GM23338 (cell line): ENCODE measurements at regions not wholly inside any gene's neighbourhood (a gene's known extent, or its start where the extent isn't known, plus 50 kb on each side); places are given as distances from the start of the nearest gene placed in this dataset.

ENCODE experiments used
- ATAC-seq: fragments of 200-7000 bp; cut with Tn5 transposase; 3 replicates; pipeline ENCODE4 v1.9.1; 2020
- DNase-seq: peaks from one replicate; pipeline ENCODE4 v3.0.0-alpha.2; 2015; ENCODE audit warnings: low spot score
- H2AFZ ChIP-seq: fragments of 200-600 bp; sonication (generic); 2 replicates; pipeline ENCODE4 v1.8.0; 2016; ENCODE audit warnings: antibody characterized with exemption, mild to moderate bottlenecking, moderate library complexity
- H3F3A ChIP-seq: fragments of 200-600 bp; sonication (generic); replicated peaks from 2 replicates; pipeline ENCODE4 v1.8.0; 2017; ENCODE audit warnings: antibody characterized with exemption, mixed run types, low read depth
- H3K27ac ChIP-seq: fragments of 200-600 bp; sonication (generic); 2 replicates; pipeline ENCODE4 v1.6.1; 2016; ENCODE audit warnings: low read depth
- H3K27me3 ChIP-seq: fragments of 200-600 bp; sonication (generic); 2 replicates; pipeline ENCODE4 v1.8.0; 2016; ENCODE audit warnings: mild to moderate bottlenecking, mixed run types, moderate library complexity; ENCODE audit not compliant: insufficient read depth
- H3K36me3 ChIP-seq: fragments of 200-600 bp; sonication (generic); 2 replicates; pipeline ENCODE4 v1.8.0; 2016; ENCODE audit warnings: mild to moderate bottlenecking; ENCODE audit not compliant: insufficient read depth
- H3K4me1 ChIP-seq: fragments of 200-600 bp; sonication (generic); 2 replicates; pipeline ENCODE4 v1.8.0; 2016; ENCODE audit warnings: mild to moderate bottlenecking, moderate library complexity; ENCODE audit not compliant: insufficient read depth
- H3K4me2 ChIP-seq: fragments of 200-600 bp; sonication (generic); 2 replicates; pipeline ENCODE4 v1.7.1; 2017; ENCODE audit warnings: mixed run types
- H3K4me3 ChIP-seq: fragments of 200-600 bp; sonication (generic); 2 replicates; pipeline ENCODE4 v1.6.1; 2016; ENCODE audit warnings: mixed run types
- H3K79me2 ChIP-seq: fragments of 200-600 bp; sonication (generic); replicated peaks from 2 replicates; pipeline ENCODE4 v1.8.0; 2017; ENCODE audit warnings: mild to moderate bottlenecking; ENCODE audit not compliant: insufficient read depth
- H3K9me2 ChIP-seq: fragments of 200-600 bp; sonication (generic); 2 replicates; pipeline ENCODE4 v1.8.0; 2017; ENCODE audit not compliant: insufficient read depth
- H4K20me1 ChIP-seq: fragments of 200-600 bp; sonication (generic); replicated peaks from 2 replicates; pipeline ENCODE4 v1.8.0; 2017; ENCODE audit warnings: mild to moderate bottlenecking; ENCODE audit not compliant: insufficient read depth
- H3K27ac Mint-ChIP-seq: 2 replicates; pipeline ENCODE4 v1.8.0; 2020; ENCODE audit warnings: inconsistent platforms, mild to moderate bottlenecking, moderate library complexity, mixed read lengths
- H3K27me3 Mint-ChIP-seq: 3 replicates; pipeline ENCODE4 v1.8.0; 2022; ENCODE audit warnings: low read depth, mild to moderate bottlenecking, moderate library complexity, mixed read lengths, inconsistent platforms; ENCODE audit not compliant: insufficient read depth, poor library complexity
- H3K36me3 Mint-ChIP-seq: 3 replicates; pipeline ENCODE4 v1.8.0; 2021; ENCODE audit warnings: low read depth, mild to moderate bottlenecking, inconsistent platforms, moderate library complexity, mixed read lengths
- H3K4me1 Mint-ChIP-seq: 3 replicates; pipeline ENCODE4 v1.8.0; 2020; ENCODE audit warnings: mild to moderate bottlenecking, inconsistent platforms, mixed read lengths
- H3K4me3 Mint-ChIP-seq: 3 replicates; pipeline ENCODE4 v1.8.0; 2021; ENCODE audit warnings: moderate library complexity, mild to moderate bottlenecking, inconsistent platforms, mixed read lengths
- H3K9me3 Mint-ChIP-seq: 3 replicates; pipeline ENCODE4 v1.8.0; 2020; ENCODE audit warnings: moderate library complexity, mild to moderate bottlenecking, inconsistent platforms, mixed read lengths
- EZH2phosphoT487 ChIP-seq: fragments of 200-600 bp; sonication (generic); IDR thresholded peaks from one replicate; pipeline ENCODE4 v1.8.1; 2018; ENCODE audit warnings: antibody characterized with exemption; ENCODE audit not compliant: unreplicated experiment
- JUNB ChIP-seq: IDR thresholded peaks from one replicate; pipeline ENCODE4 v1.6.1; 2016; ENCODE audit warnings: antibody characterized with exemption; ENCODE audit not compliant: unreplicated experiment
- POLR2AphosphoS5 ChIP-seq: IDR thresholded peaks from 2 replicates; pipeline ENCODE4 v1.6.1; 2016; ENCODE audit warnings: antibody characterized with exemption, low read depth
- STAT1 ChIP-seq: IDR thresholded peaks from one replicate; pipeline ENCODE4 v1.6.1; 2016; ENCODE audit warnings: antibody characterized with exemption; ENCODE audit not compliant: unreplicated experiment
- ZNF331 ChIP-seq: fragments of 250-450 bp; sonication (Bioruptor Pico); IDR thresholded peaks from 2 replicates; pipeline ENCODE4 v1.5.0; 2020; ENCODE audit warnings: low read depth, mild to moderate bottlenecking, moderate library complexity
- TF ChIP-seq, protein P1 (sequence below): fragments of 250-450 bp; sonication (Bioruptor Pico); IDR thresholded peaks from 2 replicates; pipeline ENCODE4 v1.5.0; 2020; ENCODE audit warnings: mild to moderate bottlenecking, moderate library complexity
- TF ChIP-seq, protein P2 (sequence below): IDR thresholded peaks from 2 replicates; pipeline ENCODE4 v1.6.1; 2016; ENCODE audit warnings: antibody characterized with exemption
- TF ChIP-seq, protein P3 (sequence below), 2 experiments: fragments of 200-600 bp in 1 of 2; sonication (generic) in 1 of 2; conservative IDR thresholded peaks; 2 replicates each; pipeline versions ENCODE4 v1.5.1 to v1.6.1; 2016 to 2017; ENCODE audit warnings: antibody characterized with exemption in 2 of 2, low read depth in 2 of 2, mild to moderate bottlenecking in 2 of 2, moderate library complexity in 1 of 2

DNA sequence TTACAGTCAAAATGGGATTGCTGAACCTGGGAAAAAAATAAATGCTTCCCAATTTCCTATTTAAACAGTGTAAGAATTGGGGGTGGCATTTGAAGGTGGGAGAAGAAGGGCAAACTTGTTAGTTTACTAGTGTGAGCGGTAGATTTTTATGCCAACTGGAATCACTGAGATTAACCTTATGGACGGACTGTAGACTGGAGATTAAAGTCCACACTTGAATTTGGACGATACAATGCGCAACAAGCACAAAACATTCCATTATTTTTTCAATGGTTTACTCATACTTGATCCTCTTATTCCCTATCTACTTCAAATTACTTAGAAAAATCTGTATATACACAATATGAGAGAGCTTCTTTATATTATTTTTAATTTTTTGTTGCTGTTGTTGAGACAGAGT, 269.6 kb upstream of the KLF14 start (continued):
- TF ChIP-seq, protein P1, sequence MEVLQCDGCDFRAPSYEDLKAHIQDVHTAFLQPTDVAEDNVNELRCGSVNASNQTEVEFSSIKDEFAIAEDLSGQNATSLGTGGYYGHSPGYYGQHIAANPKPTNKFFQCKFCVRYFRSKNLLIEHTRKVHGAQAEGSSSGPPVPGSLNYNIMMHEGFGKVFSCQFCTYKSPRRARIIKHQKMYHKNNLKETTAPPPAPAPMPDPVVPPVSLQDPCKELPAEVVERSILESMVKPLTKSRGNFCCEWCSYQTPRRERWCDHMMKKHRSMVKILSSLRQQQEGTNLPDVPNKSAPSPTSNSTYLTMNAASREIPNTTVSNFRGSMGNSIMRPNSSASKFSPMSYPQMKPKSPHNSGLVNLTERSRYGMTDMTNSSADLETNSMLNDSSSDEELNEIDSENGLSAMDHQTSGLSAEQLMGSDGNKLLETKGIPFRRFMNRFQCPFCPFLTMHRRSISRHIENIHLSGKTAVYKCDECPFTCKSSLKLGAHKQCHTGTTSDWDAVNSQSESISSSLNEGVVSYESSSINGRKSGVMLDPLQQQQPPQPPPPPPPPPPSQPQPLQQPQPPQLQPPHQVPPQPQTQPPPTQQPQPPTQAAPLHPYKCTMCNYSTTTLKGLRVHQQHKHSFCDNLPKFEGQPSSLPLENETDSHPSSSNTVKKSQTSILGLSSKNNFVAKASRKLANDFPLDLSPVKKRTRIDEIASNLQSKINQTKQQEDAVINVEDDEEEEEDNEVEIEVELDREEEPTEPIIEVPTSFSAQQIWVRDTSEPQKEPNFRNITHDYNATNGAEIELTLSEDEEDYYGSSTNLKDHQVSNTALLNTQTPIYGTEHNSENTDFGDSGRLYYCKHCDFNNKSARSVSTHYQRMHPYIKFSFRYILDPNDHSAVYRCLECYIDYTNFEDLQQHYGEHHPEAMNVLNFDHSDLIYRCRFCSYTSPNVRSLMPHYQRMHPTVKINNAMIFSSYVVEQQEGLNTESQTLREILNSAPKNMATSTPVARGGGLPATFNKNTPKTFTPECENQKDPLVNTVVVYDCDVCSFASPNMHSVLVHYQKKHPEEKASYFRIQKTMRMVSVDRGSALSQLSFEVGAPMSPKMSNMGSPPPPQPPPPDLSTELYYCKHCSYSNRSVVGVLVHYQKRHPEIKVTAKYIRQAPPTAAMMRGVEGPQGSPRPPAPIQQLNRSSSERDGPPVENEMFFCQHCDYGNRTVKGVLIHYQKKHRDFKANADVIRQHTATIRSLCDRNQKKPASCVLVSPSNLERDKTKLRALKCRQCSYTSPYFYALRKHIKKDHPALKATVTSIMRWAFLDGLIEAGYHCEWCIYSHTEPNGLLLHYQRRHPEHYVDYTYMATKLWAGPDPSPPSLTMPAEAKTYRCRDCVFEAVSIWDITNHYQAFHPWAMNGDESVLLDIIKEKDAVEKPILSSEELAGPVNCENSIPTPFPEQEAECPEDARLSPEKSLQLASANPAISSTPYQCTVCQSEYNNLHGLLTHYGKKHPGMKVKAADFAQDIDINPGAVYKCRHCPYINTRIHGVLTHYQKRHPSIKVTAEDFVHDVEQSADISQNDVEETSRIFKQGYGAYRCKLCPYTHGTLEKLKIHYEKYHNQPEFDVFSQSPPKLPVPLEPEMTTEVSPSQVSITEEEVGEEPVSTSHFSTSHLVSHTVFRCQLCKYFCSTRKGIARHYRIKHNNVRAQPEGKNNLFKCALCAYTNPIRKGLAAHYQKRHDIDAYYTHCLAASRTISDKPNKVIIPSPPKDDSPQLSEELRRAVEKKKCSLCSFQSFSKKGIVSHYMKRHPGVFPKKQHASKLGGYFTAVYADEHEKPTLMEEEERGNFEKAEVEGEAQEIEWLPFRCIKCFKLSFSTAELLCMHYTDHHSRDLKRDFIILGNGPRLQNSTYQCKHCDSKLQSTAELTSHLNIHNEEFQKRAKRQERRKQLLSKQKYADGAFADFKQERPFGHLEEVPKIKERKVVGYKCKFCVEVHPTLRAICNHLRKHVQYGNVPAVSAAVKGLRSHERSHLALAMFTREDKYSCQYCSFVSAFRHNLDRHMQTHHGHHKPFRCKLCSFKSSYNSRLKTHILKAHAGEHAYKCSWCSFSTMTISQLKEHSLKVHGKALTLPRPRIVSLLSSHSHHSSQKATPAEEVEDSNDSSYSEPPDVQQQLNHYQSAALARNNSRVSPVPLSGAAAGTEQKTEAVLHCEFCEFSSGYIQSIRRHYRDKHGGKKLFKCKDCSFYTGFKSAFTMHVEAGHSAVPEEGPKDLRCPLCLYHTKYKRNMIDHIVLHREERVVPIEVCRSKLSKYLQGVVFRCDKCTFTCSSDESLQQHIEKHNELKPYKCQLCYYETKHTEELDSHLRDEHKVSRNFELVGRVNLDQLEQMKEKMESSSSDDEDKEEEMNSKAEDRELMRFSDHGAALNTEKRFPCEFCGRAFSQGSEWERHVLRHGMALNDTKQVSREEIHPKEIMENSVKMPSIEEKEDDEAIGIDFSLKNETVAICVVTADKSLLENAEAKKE (CRISPR knock-in tag) = no peak
- TF ChIP-seq POLR2AphosphoS5 (no peak), EZH2phosphoT487 (no peak)
- TF ChIP-seq, protein P2, sequence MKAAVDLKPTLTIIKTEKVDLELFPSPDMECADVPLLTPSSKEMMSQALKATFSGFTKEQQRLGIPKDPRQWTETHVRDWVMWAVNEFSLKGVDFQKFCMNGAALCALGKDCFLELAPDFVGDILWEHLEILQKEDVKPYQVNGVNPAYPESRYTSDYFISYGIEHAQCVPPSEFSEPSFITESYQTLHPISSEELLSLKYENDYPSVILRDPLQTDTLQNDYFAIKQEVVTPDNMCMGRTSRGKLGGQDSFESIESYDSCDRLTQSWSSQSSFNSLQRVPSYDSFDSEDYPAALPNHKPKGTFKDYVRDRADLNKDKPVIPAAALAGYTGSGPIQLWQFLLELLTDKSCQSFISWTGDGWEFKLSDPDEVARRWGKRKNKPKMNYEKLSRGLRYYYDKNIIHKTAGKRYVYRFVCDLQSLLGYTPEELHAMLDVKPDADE = no peak

DNA sequence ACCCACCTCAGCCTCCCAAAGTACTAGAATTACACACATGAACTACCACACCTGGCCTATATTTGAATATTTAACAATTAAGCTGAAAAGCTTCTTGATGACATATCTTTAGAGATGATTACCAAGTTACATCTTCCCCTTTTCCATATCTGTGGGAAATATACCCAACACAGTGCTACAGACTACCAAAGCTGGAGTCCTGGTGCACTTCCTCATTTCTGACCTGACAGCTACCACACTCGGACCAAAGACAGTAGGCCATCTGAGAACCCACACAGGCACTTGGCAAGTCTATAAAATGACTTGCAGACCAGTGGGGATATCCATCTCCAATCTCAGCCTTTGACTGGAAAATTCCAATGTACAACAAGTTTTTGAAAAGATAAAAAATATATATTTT, 270.4 kb upstream of the KLF14 start:
- Mint-ChIP-seq H3K27me3 (peaks cover 2% of the 10 kb centered on the region), H3K4me3 (no peak overlapping the region), H3K36me3 (peaks cover 25% of the 10 kb centered on the region), H3K27ac (no peak overlapping the region), H3K9me3 (peaks cover 12% of the 10 kb centered on the region), H3K4me1 (peaks cover 13% of the 10 kb centered on the region)
- DNase-seq (no peak), ATAC-seq (no peak)
- no peaks in the 10 kb centered on the region for H4K20me1 ChIP-seq
- H3K27me3 ChIP-seq = no peaks in the 10 kb centered on the region
- H3K9me2 ChIP-seq = no peaks in the 10 kb centered on the region
- no peak overlapping the region for H3K4me3 ChIP-seq
- H3K79me2 ChIP-seq = peaks cover 14% of the 10 kb centered on the region
- no peak overlapping the region for H3K4me2 ChIP-seq
- H2AFZ ChIP-seq = no peak overlapping the region
- no peaks in the 10 kb centered on the region for H3F3A ChIP-seq
- peaks cover 8% of the 10 kb centered on the region for H3K4me1 ChIP-seq
- H3K27ac ChIP-seq = no peak overlapping the region
- H3K36me3 ChIP-seq = no peaks in the 10 kb centered on the region; the same call in 1 of the 2 replicates
- TF ChIP-seq, protein P3, sequence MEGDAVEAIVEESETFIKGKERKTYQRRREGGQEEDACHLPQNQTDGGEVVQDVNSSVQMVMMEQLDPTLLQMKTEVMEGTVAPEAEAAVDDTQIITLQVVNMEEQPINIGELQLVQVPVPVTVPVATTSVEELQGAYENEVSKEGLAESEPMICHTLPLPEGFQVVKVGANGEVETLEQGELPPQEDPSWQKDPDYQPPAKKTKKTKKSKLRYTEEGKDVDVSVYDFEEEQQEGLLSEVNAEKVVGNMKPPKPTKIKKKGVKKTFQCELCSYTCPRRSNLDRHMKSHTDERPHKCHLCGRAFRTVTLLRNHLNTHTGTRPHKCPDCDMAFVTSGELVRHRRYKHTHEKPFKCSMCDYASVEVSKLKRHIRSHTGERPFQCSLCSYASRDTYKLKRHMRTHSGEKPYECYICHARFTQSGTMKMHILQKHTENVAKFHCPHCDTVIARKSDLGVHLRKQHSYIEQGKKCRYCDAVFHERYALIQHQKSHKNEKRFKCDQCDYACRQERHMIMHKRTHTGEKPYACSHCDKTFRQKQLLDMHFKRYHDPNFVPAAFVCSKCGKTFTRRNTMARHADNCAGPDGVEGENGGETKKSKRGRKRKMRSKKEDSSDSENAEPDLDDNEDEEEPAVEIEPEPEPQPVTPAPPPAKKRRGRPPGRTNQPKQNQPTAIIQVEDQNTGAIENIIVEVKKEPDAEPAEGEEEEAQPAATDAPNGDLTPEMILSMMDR (conservative IDR thresholded peaks at IDR 0.05; ENCODE audit: low read depth in 2 of 2) = no peak
- TF ChIP-seq JUNB = no peak
- TF ChIP-seq STAT1 = no peak
- TF ChIP-seq ZNF331 (CRISPR knock-in tag) = no peak
